NCI-H1436 treated with DMSO at 0.1 percent for 48 hours (cell line): ENCODE measurements at regions not wholly inside any gene's neighbourhood (a gene's known extent, or its start where the extent isn't known, plus 50 kb on each side); places are given as distances from the start of the nearest gene placed in this dataset.

Source experiments
- DNase-seq: peaks from one replicate; lab custom pipeline; 2025; lab: John Stamatoyannopoulos, UW

GRCh38 chr12:24759155-24759554 lies 189.7 kb downstream of the BCAT1 start:
- no peak for DNase-seq

DNA sequence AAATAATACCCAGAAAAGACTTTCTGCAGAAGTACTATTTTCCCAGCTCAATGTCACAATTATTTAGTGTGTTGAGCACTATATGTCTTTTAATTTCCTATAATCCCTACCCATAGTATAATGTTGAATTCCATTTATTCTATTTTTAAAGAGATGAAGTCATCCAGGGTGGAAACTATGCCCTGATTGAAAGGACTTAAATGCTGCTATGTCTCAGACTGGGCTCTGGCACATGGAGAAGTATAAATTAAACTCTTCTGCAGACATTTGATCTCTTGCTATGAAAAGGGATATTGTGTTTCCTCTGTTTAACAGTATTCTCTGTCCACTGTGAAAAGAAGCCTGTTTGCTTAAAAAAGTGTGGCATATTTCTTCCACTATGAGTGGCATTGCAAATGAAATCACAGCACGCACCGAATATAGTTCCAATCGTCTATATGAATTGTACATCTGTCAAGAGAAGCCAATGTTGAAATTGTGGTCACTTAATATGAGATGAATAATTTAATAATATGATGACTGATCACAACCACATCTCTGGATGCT lies 192.3 kb downstream of the BCAT1 start:
- DNase-seq = no peak

GRCh38 chr12:24754690-24755638 lies 193.9 kb downstream of the BCAT1 start:
- no peak for DNase-seq

DNA sequence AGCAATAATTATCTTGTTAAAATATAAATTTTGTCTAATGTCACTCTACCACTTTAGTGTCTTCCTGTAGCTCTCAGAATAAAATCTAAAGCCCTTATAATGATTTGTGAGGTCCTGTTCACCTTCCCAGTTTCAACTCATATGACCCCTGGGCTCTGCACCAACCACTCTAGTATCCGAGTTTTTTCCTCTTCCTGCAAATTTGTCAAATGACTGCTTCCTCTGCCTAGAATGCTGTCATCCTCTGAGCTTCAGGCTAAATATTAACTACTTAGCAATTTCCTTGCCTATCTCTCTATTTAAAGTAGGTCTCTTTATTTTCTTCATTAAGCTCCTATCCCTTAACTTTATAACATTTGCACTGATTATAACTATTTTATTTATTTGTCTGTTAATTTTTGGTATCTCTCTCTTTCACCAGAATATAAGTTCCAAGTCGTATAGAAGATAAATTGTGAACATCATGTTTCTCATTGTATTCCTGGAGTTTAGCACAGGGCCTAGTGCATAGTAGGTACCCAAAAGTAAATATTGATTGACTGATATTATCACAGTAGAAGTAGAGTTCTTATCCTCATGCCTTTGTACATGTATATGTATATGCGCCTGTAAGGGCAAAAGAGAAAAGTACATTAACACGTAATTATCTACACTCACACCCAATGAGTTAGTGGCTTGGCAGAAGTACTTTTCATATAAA lies 196.0 kb downstream of the BCAT1 start:
- no peak for DNase-seq

GRCh38 chr12:24751181-24751580 lies 197.7 kb downstream of the BCAT1 start:
- DNase-seq = no peak

DNA sequence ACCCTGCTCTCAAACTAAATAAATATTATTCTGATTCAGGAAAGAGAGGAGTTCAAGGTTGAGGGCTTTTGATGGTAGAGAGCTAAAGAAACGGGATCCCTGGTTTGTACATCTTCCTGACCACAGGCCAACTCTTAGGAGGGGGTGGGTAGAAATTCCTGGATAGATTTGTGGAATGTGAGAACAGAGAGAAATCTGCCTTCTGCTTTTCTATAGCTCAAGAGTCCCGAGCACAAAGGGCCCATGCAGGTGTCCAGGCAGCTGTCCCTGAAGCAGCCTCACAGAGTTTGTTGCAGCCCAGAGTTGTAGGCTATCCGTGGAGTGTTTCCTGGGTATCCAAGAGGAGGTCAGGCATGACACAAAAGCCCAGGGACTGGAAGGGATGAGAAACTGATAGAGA lies 198.6 kb downstream of the BCAT1 start:
- no peak for DNase-seq

DNA sequence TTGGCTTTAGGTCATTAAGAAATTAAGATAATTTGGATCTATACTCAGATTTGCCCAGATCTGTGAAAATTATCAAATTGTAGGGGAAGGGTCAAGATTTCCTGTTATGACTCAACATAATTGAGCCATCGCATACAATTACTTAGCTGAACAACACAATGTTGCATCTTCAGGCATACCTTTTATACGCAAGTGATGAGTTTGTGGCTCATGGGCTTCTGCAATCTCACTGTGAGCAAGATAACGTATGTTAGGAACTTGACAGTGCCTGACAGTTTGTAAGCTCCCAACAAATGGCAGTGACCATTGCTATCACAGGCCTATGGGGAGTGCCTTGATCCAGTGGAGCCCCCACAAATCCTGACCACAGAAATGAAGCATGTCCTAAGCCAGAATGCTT lies 199.7 kb downstream of the BCAT1 start:
- DNase-seq = no peak

DNA sequence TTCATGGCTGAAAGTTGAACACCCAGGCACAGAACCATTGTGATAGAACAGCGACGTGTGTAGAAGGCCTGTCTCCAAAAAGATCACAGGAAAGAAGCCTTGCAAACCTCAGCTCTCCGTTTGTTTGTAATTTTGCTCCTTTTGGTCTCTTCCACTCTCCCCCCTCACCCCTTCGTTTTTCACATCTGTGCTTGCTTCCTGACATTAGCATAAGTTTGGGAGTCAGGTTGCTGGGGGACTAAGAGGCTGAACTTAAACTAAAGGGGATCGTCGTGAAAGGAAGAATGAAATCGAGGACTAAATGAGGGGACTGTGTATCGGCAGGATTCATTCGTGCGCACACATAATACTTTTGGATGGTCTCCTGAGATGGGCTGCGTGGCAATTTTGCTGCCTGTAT lies 200.6 kb downstream of the BCAT1 start:
- no peak for DNase-seq

DNA sequence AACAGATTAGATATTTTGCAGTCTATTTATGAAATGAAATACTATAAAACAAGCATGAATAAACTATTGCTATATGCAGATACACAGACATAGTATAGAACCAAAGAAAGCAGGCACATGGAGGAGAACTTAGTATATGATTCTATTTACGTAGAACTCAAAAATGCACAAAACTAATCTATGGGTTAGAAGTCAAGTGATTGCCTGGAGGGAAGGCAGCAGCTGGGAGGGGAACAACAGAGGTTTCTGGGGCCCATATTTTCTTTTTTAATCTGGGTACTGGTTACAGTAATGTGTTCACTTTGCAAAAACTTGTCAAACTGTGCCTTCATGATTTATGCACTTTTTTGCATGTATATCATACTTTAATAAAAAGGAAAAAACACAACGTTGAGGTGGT lies 202.0 kb downstream of the BCAT1 start:
- no peak for DNase-seq

- DNase-seq = no peak
Measured at GRCh38 chr12:24746006-24746671, 202.8 kb downstream of the BCAT1 start.

DNA sequence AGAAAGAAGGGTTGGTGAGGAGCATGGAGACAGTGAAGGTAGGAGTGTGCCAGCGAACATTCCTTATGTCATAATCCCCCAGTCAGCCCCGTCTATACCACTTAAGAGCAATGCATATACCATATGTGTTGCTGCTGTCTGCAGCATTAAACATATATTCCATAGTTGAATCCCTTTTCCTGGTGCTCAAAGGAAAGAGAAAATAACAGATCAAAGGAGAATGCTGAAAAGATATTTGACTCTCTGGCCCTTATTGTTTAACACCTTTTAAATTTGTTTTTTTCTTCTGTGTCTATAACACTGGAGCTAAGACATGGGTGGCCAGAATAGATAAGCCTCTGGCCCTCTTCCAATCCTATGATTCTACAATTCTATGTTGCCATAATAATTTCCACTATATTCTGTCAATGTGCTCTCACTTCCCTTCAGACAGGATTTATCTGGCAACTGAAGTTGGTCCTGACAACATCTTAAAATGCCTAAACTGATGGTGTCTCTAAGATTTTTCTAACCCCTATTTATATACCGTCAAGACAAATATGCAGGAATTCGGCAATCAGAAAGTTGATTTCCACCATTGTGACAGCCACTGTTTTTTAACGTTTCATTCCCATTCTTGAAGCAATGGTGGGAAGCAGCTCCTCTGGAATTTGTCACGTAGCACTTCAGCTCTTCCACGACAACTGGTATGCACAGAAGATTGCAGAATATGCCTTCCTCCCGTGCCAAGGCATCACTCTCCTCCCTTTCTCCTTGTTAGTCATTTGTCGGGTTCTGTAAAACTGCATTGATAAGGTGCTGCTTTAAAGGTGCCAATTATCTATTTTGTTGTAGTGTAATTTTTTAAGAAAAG lies 204.7 kb downstream of the BCAT1 start:
- no peak for DNase-seq

DNA sequence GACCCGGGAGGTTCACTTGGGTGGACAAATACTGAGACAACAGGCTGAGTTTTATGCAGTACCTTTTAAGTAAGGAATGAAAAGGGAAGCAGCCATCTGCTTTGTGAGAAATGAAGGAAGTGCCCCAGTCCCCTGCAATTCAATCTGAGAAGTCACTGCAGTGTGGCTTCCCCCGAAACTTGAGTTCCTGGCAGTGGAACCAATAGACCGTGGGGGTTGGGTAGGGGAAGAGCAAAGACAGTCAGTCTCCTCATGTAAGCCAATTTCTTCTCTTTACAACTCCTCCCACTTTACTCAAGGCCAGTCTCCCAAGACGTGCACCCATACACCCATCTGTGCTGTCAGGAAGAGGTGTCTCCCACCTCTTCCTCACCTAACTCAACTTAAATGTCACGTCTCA lies 206.5 kb downstream of the BCAT1 start:
- no peak for DNase-seq

- no peak for DNase-seq
Measured at GRCh38 chr12:24741216-24741615, 207.7 kb downstream of the BCAT1 start.

DNA sequence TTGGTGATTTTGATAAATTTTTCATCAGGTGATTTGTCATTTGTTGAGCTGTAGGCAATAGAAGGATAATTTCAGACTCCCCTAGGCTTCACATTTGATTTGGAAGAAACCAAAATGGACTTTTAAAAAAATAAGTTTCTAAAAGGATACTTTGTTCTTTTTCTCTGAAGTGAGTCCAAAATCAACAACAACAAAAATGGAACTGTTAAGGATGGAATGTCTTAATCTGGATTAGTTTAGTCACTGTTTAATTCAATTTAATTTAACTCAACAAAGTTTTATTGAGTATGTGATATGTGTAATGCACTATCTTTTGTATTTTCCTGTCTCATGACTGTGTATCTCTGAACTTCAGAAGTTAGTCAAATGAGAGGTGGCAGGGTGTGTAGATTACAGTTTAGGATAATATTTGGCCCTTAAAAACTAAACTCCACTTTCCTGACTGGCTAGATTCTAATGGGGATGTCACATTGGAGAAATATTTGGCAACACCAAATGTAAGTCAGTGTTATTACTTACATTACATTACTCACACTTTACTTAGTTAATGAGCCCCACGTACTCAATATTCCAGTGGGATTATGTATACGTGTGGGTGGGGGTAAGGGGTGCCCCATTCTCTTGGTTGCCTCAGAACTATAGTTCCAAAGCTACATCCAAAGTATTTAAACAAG lies 209.7 kb downstream of the BCAT1 start:
- no peak for DNase-seq

DNA sequence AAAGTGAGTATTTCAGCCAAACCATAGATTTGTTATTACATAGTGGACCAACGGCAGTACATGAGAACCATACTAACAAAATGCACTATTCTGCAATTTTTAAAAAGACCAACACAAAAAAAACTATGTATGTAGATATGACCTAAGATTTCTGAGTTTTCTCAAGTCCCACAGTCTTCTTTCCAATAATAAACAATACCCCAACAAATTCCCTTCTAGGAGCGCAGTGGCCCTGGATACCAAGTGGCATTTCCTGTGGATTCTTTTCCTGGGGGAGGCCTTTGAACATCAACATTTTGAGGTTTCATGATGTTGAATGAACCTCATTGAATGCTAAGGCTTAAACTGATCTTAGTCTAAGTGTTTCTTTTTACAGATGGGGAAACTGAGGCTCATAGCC lies 210.5 kb downstream of the BCAT1 start:
- no peak for DNase-seq

DNA sequence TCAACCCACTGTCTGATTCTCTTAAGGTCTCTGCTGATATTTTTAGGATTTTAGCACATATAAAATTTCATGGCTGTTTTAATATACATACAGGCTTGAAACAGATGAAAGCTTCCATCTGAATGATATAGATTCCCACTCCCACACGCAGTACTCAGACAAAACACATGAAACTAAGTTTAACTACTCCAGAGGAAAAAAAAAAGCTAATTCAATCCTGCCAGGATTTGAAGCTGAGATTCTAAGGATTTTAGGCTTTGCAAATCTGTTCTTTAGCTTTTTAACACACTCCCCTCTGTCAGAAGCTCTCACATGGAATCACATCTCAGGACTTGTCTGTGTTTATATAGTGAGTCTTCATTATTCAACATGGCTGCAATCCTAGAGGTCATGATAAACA lies 217.3 kb downstream of the BCAT1 start:
- no peak for DNase-seq

DNA sequence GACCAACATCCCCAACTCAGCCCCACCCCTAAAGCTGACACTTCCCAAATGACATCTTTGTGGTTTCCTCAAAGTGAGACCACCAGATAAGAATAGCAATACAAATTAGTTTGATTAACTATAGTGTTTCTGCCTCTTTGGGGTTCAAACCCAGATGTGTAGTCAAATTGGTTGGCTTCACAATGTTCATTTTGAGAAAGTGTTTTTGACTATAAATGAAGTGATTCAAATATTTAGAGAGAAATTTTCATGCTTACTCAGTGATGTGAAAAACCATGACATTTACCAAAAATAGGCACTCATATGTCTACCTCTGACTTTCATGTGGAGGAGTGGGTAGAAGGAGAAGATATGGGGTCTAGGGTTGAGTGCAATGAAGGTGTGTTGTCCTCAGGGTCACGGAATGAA lies 218.4 kb downstream of the BCAT1 start:
- no peak for DNase-seq

GRCh38 chr12:24728826-24729225 lies 220.1 kb downstream of the BCAT1 start:
- no peak for DNase-seq

- DNase-seq = no peak
Measured at GRCh38 chr12:24728366-24728765, 220.5 kb downstream of the BCAT1 start.

DNA sequence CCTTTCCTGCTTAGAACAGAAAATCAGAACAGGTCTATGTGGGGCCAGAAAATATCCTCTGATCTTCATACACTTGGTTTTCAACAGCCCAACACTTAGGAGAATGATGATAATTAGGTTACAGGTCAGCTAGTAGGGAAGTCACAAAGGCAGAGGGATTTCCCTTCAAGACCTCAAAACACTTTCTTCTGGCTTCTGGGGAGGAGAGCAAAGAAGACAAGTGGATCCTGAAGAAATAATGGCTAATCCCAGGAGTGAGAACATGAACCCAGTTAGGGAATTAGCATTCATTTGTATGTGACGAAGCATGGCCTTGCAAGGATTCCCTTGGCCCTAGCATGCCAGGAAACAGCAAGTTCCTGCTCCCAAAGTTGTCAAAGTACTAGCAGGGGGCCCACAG lies 223.3 kb downstream of the BCAT1 start:
- DNase-seq = no peak

- DNase-seq = no peak
Measured at GRCh38 chr12:24724814-24725213, 224.1 kb downstream of the BCAT1 start.
